PFSK-1 (cell line): ENCODE measurements at regions not wholly inside any gene's neighbourhood (a gene's known extent, or its start where the extent isn't known, plus 50 kb on each side); places are given as distances from the start of the nearest gene placed in this dataset.

Experiments
- FOXP2 ChIP-seq: optimal IDR thresholded peaks from 2 replicates; pipeline ENCODE3; 2011; ENCODE audit warnings: borderline replicate concordance, control low read depth, inconsistent platforms; ENCODE audit not compliant: insufficient read depth; ENCODE audit errors: extremely low read length, extremely low read depth
- POLR2AphosphoS5 ChIP-seq: IDR thresholded peaks from 2 replicates; pipeline ENCODE4 v1.6.1; 2012; ENCODE audit warnings: low read depth, mild to moderate bottlenecking, control low read depth, low read length, moderate library complexity
- REST ChIP-seq, 2 experiments: IDR thresholded peaks; 2 replicates each; pipeline versions ENCODE4 v1.6.1 to v1.8.0; 2011 to 2012; ENCODE audit warnings: low read depth in 2 of 2, low read length in 2 of 2, control low read depth in 1 of 2, inconsistent platforms in 1 of 2, mild to moderate bottlenecking in 1 of 2, moderate library complexity in 1 of 2; ENCODE audit not compliant: insufficient read depth in 1 of 2
- SIN3A ChIP-seq: IDR thresholded peaks from 2 replicates; pipeline ENCODE4 v1.6.1; 2012; ENCODE audit warnings: mild to moderate bottlenecking, low read length, moderate library complexity, borderline replicate concordance; ENCODE audit not compliant: insufficient read depth
- TAF1 ChIP-seq: IDR thresholded peaks from 2 replicates; pipeline ENCODE4 v1.6.1; 2012; ENCODE audit warnings: low read length, control low read depth, borderline replicate concordance; ENCODE audit not compliant: insufficient read depth

- no peak for TF ChIP-seq REST (IDR thresholded peaks at IDR 0.05; ENCODE audit: insufficient read depth in 1 of 2, low read depth in 2 of 2, low read length in 2 of 2)
These were observed 93.5 kb downstream of the SIK1 start for GRCh38 chr21:43333298-43334062.

- TF ChIP-seq REST (IDR thresholded peaks at IDR 0.05; ENCODE audit: insufficient read depth in 1 of 2, low read depth in 2 of 2, low read length in 2 of 2): no peak
- TF ChIP-seq TAF1: no peak
- TF ChIP-seq FOXP2: no peak
- no peak for TF ChIP-seq POLR2AphosphoS5
- TF ChIP-seq SIN3A: no peak
These were observed 94.1 kb downstream of the SIK1 start for GRCh38 chr21:43332861-43333297.

- no peak for TF ChIP-seq REST (IDR thresholded peaks at IDR 0.05; ENCODE audit: insufficient read depth in 1 of 2, low read depth in 2 of 2, low read length in 2 of 2)
- no peak for TF ChIP-seq POLR2AphosphoS5
- no peak for TF ChIP-seq TAF1
- no peak for TF ChIP-seq SIN3A
- TF ChIP-seq FOXP2: no peak
These were observed 94.7 kb downstream of the SIK1 start for GRCh38 chr21:43331962-43332828.

GRCh38 chr21:43331111-43331961 lies 95.6 kb downstream of the SIK1 start:
- TF ChIP-seq POLR2AphosphoS5 (no peak), REST (IDR thresholded peaks at IDR 0.05; ENCODE audit: insufficient read depth in 1 of 2, low read depth in 2 of 2, low read length in 2 of 2) (no peak), FOXP2 (no peak), SIN3A (no peak), TAF1 (no peak)
